ENCODE measurements at regions not wholly inside any gene's neighbourhood (a gene's known extent, or its start where the extent isn't known, plus 50 kb on each side); places are given as distances from the start of the nearest gene placed in this dataset.

- Histone ChIP-seq H3K4me3 (replicated peaks in 1 of 2; ENCODE audit: low read depth in 1 of 2, low read length in 2 of 2) (no peak overlapping the region), H3K4me2 (ENCODE audit: low read length) (peak overlapping the region; percentile 13; the same call in 1 of the 2 replicates), H2AFZ (ENCODE audit: low read depth, low read length, poor library complexity, severe bottlenecking) (no peak overlapping the region), H3K9me3 (ENCODE audit: control insufficient read depth in 1 of 2, insufficient read depth in 1 of 2, low read depth in 1 of 2, low read length in 2 of 2) (no peaks in the 10 kb centered on the region), H4K20me1 (ENCODE audit: insufficient read depth) (no peaks in the 10 kb centered on the region), H3K9me2 (ENCODE audit: insufficient read depth) (no peaks in the 10 kb centered on the region), H3K9ac (ENCODE audit: low read length) (no peak overlapping the region), H3K27ac (ENCODE audit: low read depth, low read length) (no peak overlapping the region), H3K79me2 (ENCODE audit: insufficient read depth, low read length) (no peaks in the 10 kb centered on the region), H3K4me1 (ENCODE audit: control insufficient read depth in 1 of 2, insufficient read depth in 2 of 2, low read length in 2 of 2) (no peaks in the 10 kb centered on the region), H3K27me3 (ENCODE audit: insufficient read depth, low read length) (no peaks in the 10 kb centered on the region), H3K36me3 (ENCODE audit: control insufficient read depth in 1 of 2, insufficient read depth in 2 of 2, low read length in 2 of 2) (no peaks in the 10 kb centered on the region)
- CTCF ChIA-PET = interaction anchor here (0.6 kb wide), 3 partner anchors 15 to 26 kb away, joined by 3 to 4 read pairs (median 3); no protein-coding TSS in a partner anchor
- POLR2A ChIA-PET = no interaction called here
- ATAC-seq (peak; percentile 91), DNase-seq (ENCODE audit: low read depth, low spot score) (peak; percentile 31)
- no TSS peak for BruUV-seq (replicated peaks)
- TF ChIP-seq SIN3A (IDR thresholded peaks at IDR 0.05; ENCODE audit: low read depth) (no peak), RAD21 (IDR thresholded peaks at IDR 0.05; ENCODE audit: low read depth) (peak; percentile 96), EZH2phosphoT487 (IDR thresholded peaks at IDR 0.05; ENCODE audit: borderline replicate concordance) (no peak), POLR2AphosphoS5 (IDR thresholded peaks at IDR 0.05; ENCODE audit: low read depth, low read length) (no peak), CTCF (IDR thresholded peaks at IDR 0.05 in 2 of 3, conservative IDR thresholded peaks at IDR 0.05 in 1 of 3; ENCODE audit: borderline replicate concordance in 1 of 3, insufficient read depth in 1 of 3, low read depth in 2 of 3, low read length in 2 of 3) (peak; percentile 88 to 95 (median 93)), SP1 (IDR thresholded peaks at IDR 0.05; ENCODE audit: low read depth) (no peak), ATF3 (IDR thresholded peaks at IDR 0.05) (no peak), YY1 (IDR thresholded peaks at IDR 0.05; ENCODE audit: extremely low read depth, insufficient replicate concordance, low read depth, low read length) (no peak), POLR2A (IDR thresholded peaks at IDR 0.05; ENCODE audit: borderline replicate concordance, extremely low read depth, insufficient read depth, insufficient read length) (no peak), SRF (IDR thresholded peaks at IDR 0.05; ENCODE audit: low read depth) (no peak), ZBTB33 (IDR thresholded peaks at IDR 0.05; ENCODE audit: extremely low read depth, insufficient replicate concordance, low read length) (no peak), REST (IDR thresholded peaks at IDR 0.05; ENCODE audit: low read depth) (no peak), EGR1 (IDR thresholded peaks at IDR 0.05; ENCODE audit: low read depth) (no peak), CBX3 (IDR thresholded peaks at IDR 0.05; ENCODE audit: low read depth) (no peak), FOSL1 (IDR thresholded peaks at IDR 0.05; ENCODE audit: low read depth) (no peak)
- RAD21 ChIA-PET (ENCODE audit: low non-redundant PET in 1 of 2, low total read pairs in 2 of 2, uncharacterized antibody in 2 of 2, unreplicated experiment in 2 of 2) = interaction anchor here in 1 of 2 experiments (1.2 kb wide), 1 partner anchor 70 kb away, joined by 3 read pairs; no protein-coding TSS in a partner anchor
- intact Hi-C loops (cut with micrococcal nuclease) = no loop called here
Observed at GRCh38 chr2:241950413-241951315, 81.1 kb downstream of the RTP5 start.
